ENCODE measurements at regions not wholly inside any gene's neighbourhood (a gene's known extent, or its start where the extent isn't known, plus 50 kb on each side); places are given as distances from the start of the nearest gene placed in this dataset.

DNA sequence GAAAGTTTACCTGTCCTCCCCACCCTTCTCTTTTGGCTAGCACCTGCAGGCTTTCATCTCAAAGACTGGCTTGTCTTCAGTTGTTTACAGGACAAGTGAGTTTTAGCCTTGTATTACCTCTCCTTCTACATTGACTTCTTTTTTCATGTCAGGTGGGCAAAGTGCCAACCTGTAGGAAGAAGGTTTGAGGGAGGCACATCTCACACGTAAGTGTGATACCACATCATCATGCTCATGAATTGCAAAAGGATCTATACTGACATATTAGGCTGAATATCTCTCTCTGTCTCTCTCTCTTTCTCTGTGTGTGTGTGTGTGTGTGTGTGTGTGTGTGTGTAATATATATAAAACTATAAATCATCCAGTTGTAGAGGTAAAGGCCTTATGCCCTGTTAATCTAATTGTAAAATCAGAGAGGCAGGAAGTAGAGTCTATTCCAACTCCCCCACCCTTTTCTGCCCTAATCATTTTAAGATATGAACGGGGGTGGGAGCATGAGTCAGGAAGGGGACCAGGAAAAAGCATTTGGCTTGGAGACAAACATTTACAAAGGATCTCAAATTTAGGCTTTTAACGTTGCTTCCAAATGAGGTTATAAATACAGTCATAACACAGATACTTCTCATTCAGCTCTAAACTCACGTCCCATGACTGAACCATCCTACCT is 107.0 kb upstream of the PFN2 start:
- TF ChIP-seq POLR2AphosphoS5 (IDR thresholded peaks at IDR 0.05; ENCODE audit: low read depth, low read length): no peak
- TF ChIP-seq SIN3A (IDR thresholded peaks at IDR 0.05; ENCODE audit: borderline replicate concordance, insufficient read depth, low read length): no peak
- no peak for TF ChIP-seq FOXP2 (optimal IDR thresholded peaks at IDR 0.05; ENCODE audit: borderline replicate concordance, extremely low read depth, extremely low read length, insufficient read depth)
- TF ChIP-seq, protein P1, sequence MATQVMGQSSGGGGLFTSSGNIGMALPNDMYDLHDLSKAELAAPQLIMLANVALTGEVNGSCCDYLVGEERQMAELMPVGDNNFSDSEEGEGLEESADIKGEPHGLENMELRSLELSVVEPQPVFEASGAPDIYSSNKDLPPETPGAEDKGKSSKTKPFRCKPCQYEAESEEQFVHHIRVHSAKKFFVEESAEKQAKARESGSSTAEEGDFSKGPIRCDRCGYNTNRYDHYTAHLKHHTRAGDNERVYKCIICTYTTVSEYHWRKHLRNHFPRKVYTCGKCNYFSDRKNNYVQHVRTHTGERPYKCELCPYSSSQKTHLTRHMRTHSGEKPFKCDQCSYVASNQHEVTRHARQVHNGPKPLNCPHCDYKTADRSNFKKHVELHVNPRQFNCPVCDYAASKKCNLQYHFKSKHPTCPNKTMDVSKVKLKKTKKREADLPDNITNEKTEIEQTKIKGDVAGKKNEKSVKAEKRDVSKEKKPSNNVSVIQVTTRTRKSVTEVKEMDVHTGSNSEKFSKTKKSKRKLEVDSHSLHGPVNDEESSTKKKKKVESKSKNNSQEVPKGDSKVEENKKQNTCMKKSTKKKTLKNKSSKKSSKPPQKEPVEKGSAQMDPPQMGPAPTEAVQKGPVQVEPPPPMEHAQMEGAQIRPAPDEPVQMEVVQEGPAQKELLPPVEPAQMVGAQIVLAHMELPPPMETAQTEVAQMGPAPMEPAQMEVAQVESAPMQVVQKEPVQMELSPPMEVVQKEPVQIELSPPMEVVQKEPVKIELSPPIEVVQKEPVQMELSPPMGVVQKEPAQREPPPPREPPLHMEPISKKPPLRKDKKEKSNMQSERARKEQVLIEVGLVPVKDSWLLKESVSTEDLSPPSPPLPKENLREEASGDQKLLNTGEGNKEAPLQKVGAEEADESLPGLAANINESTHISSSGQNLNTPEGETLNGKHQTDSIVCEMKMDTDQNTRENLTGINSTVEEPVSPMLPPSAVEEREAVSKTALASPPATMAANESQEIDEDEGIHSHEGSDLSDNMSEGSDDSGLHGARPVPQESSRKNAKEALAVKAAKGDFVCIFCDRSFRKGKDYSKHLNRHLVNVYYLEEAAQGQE (IDR thresholded peaks at IDR 0.05; ENCODE audit: insufficient read depth in 1 of 2, low read depth in 2 of 2, low read length in 2 of 2): no peak
- no peak for TF ChIP-seq TAF1 (IDR thresholded peaks at IDR 0.05; ENCODE audit: borderline replicate concordance, insufficient read depth, low read length)

- no peak for TF ChIP-seq TAF1 (IDR thresholded peaks at IDR 0.05; ENCODE audit: borderline replicate concordance, insufficient read depth, low read length)
- TF ChIP-seq SIN3A (IDR thresholded peaks at IDR 0.05; ENCODE audit: borderline replicate concordance, insufficient read depth, low read length): no peak
- TF ChIP-seq FOXP2 (optimal IDR thresholded peaks at IDR 0.05; ENCODE audit: borderline replicate concordance, extremely low read depth, extremely low read length, insufficient read depth): no peak
- TF ChIP-seq, protein P1 (IDR thresholded peaks at IDR 0.05; ENCODE audit: insufficient read depth in 1 of 2, low read depth in 2 of 2, low read length in 2 of 2): no peak
- no peak for TF ChIP-seq POLR2AphosphoS5 (IDR thresholded peaks at IDR 0.05; ENCODE audit: low read depth, low read length)
These were observed 106.4 kb upstream of the PFN2 start for GRCh38 chr3:150077107-150077506.

GRCh38 chr3:150076443-150076842 is 105.7 kb upstream of the PFN2 start:
- TF ChIP-seq TAF1 (IDR thresholded peaks at IDR 0.05; ENCODE audit: borderline replicate concordance, insufficient read depth, low read length) (no peak), SIN3A (IDR thresholded peaks at IDR 0.05; ENCODE audit: borderline replicate concordance, insufficient read depth, low read length) (no peak), FOXP2 (optimal IDR thresholded peaks at IDR 0.05; ENCODE audit: borderline replicate concordance, extremely low read depth, extremely low read length, insufficient read depth) (no peak), POLR2AphosphoS5 (IDR thresholded peaks at IDR 0.05; ENCODE audit: low read depth, low read length) (no peak)
- TF ChIP-seq, protein P1 (IDR thresholded peaks at IDR 0.05; ENCODE audit: insufficient read depth in 1 of 2, low read depth in 2 of 2, low read length in 2 of 2): no peak

GRCh38 chr3:150075417-150075865 is 104.7 kb upstream of the PFN2 start:
- TF ChIP-seq TAF1 (IDR thresholded peaks at IDR 0.05; ENCODE audit: borderline replicate concordance, insufficient read depth, low read length): no peak
- TF ChIP-seq SIN3A (IDR thresholded peaks at IDR 0.05; ENCODE audit: borderline replicate concordance, insufficient read depth, low read length): no peak
- no peak for TF ChIP-seq FOXP2 (optimal IDR thresholded peaks at IDR 0.05; ENCODE audit: borderline replicate concordance, extremely low read depth, extremely low read length, insufficient read depth)
- no peak for TF ChIP-seq POLR2AphosphoS5 (IDR thresholded peaks at IDR 0.05; ENCODE audit: low read depth, low read length)
- TF ChIP-seq, protein P1 (IDR thresholded peaks at IDR 0.05; ENCODE audit: insufficient read depth in 1 of 2, low read depth in 2 of 2, low read length in 2 of 2): no peak

Measured in PFSK-1 (cell line).